H1 (cell line): ENCODE measurements at regions not wholly inside any gene's neighbourhood (a gene's known extent, or its start where the extent isn't known, plus 50 kb on each side); places are given as distances from the start of the nearest gene placed in this dataset.

Experiments used
- BRCA1 ChIP-seq: IDR thresholded peaks from 2 replicates; pipeline ENCODE4 v1.6.1; 2012; ENCODE audit warnings: low read depth, low read length, improper control_type of control experiment
- CEBPB ChIP-seq: IDR thresholded peaks from 2 replicates; pipeline ENCODE4 v1.6.1; 2012; ENCODE audit warnings: low read depth, low read length
- CHD2 ChIP-seq: IDR thresholded peaks from 2 replicates; pipeline ENCODE4 v1.6.1; 2012; ENCODE audit warnings: low read length, improper control_type of control experiment
- CTCF ChIP-seq, 3 experiments: IDR thresholded peaks; 1 replicate in 2 of 3; 2 replicates in 1 of 3; pipeline versions ENCODE4 v1.5.1 to v1.6.1; 2011; ENCODE audit warnings: low read length in 3 of 3, mild to moderate bottlenecking in 3 of 3, inconsistent platforms in 2 of 3, low read depth in 1 of 3, moderate library complexity in 1 of 3; ENCODE audit not compliant: insufficient read depth in 1 of 3; ENCODE audit errors: control extremely low read depth in 1 of 3
- EZH2 ChIP-seq: fragments of 200-600 bp; sonication (generic); IDR thresholded peaks from 2 replicates; pipeline ENCODE4 v1.7.1; 2012; ENCODE audit warnings: low read depth, mild to moderate bottlenecking, moderate library complexity, low read length, inconsistent platforms; ENCODE audit not compliant: severe bottlenecking
- PHF8 ChIP-seq: fragments of 200-600 bp; sonication (generic); conservative IDR thresholded peaks from 2 replicates; pipeline ENCODE4 v1.7.1; 2012; ENCODE audit warnings: low read depth, mild to moderate bottlenecking, inconsistent platforms, low read length, moderate library complexity
- POLR2A ChIP-seq, 2 experiments: IDR thresholded peaks; 1 replicate in 1 of 2; 2 replicates in 1 of 2; pipeline ENCODE4 v1.6.1; 2011; ENCODE audit warnings: low read depth in 2 of 2, low read length in 2 of 2, mild to moderate bottlenecking in 2 of 2; ENCODE audit errors: control extremely low read depth in 1 of 2
- RFX5 ChIP-seq: IDR thresholded peaks from 2 replicates; pipeline ENCODE4 v1.6.1; 2011; ENCODE audit warnings: low read depth, low read length, improper control_type of control experiment, borderline replicate concordance
- SUZ12 ChIP-seq: fragments of 200-600 bp; sonication (generic); IDR thresholded peaks from 2 replicates; pipeline ENCODE4 v1.6.1; 2012; ENCODE audit warnings: mild to moderate bottlenecking, inconsistent platforms, low read length, moderate library complexity, mixed read lengths
- TAF1 ChIP-seq: IDR thresholded peaks from 2 replicates; pipeline ENCODE4 v1.6.1; 2011; ENCODE audit warnings: mild to moderate bottlenecking, low read depth, low read length
- TCF12 ChIP-seq: IDR thresholded peaks from 2 replicates; pipeline ENCODE4 v1.6.1; 2011; ENCODE audit warnings: low read depth, mild to moderate bottlenecking, low read length

GRCh38 chr11:131135611-131136010, 219.3 kb upstream of the SNX19 start:
- no peak for TF ChIP-seq TCF12
- TF ChIP-seq PHF8, result no peak
- no peak for TF ChIP-seq POLR2A (IDR thresholded peaks at IDR 0.05; ENCODE audit: control extremely low read depth in 1 of 2, low read depth in 2 of 2, low read length in 2 of 2)
- TF ChIP-seq CHD2, result no peak
- no peak for TF ChIP-seq EZH2
- no peak for TF ChIP-seq TAF1
- no peak for TF ChIP-seq CEBPB
- TF ChIP-seq CTCF (IDR thresholded peaks at IDR 0.05; ENCODE audit: control extremely low read depth in 1 of 3, insufficient read depth in 1 of 3, low read depth in 1 of 3, low read length in 3 of 3), result no peak
- TF ChIP-seq RFX5, result no peak
- no peak for TF ChIP-seq SUZ12
- TF ChIP-seq BRCA1, result no peak
